NCI-H526 (cell line): ENCODE measurements at regions not wholly inside any gene's neighbourhood (a gene's known extent, or its start where the extent isn't known, plus 50 kb on each side); places are given as distances from the start of the nearest gene placed in this dataset.
"Not testable (repeated sequence)": the region's sequence is repeated elsewhere in the genome, so short reads cannot be mapped to it uniquely, and the experiment has no call there.

ENCODE experiments used
- DNase-seq, 2 experiments: peaks; one replicate each; lab custom pipeline; 2025; lab: John Stamatoyannopoulos, UW

GRCh38 chr1:213324859-213325258 is 273.8 kb downstream of the RPS6KC1 start:
- DNase-seq, result no peak

- DNase-seq, result no peak
Observed at GRCh38 chr1:213325482-213325881, 274.4 kb downstream of the RPS6KC1 start.

GRCh38 chr1:213326281-213327016 is 275.4 kb downstream of the RPS6KC1 start:
- no peak for DNase-seq

- DNase-seq, result no peak
Observed at GRCh38 chr1:213327017-213327667, 276.1 kb downstream of the RPS6KC1 start.

GRCh38 chr1:213329406-213330008 is 278.5 kb downstream of the RPS6KC1 start:
- DNase-seq, result no peak

- DNase-seq, result no peak
Observed at GRCh38 chr1:213330281-213330680, 279.2 kb downstream of the RPS6KC1 start.

- no peak for DNase-seq
Observed at GRCh38 chr1:213331631-213332175, 280.7 kb downstream of the RPS6KC1 start.

GRCh38 chr1:213332491-213332890 is 281.4 kb downstream of the RPS6KC1 start:
- DNase-seq, result no peak

GRCh38 chr1:213333121-213333520 is 282.1 kb downstream of the RPS6KC1 start:
- DNase-seq, result no peak

- no peak for DNase-seq
Observed at GRCh38 chr1:213335084-213335483, 284.0 kb downstream of the RPS6KC1 start.

GRCh38 chr1:213337025-213337678 is 286.1 kb downstream of the RPS6KC1 start:
- no peak for DNase-seq

GRCh38 chr1:213340593-213340992 is 289.6 kb downstream of the RPS6KC1 start:
- no peak for DNase-seq

- DNase-seq, result no peak
Observed at GRCh38 chr1:213345621-213346020, 294.6 kb downstream of the RPS6KC1 start.

- no peak for DNase-seq
Observed at GRCh38 chr1:213357403-213357802, 306.4 kb downstream of the RPS6KC1 start.

- not testable (repeated sequence) for DNase-seq
Observed at GRCh38 chr1:213358368-213358767, 307.3 kb downstream of the RPS6KC1 start.

GRCh38 chr1:213362598-213362997 is 311.6 kb downstream of the RPS6KC1 start:
- DNase-seq, result no peak

GRCh38 chr1:213366141-213366831 is 315.2 kb downstream of the RPS6KC1 start:
- DNase-seq, result no peak

- no peak for DNase-seq
Observed at GRCh38 chr1:213369465-213369864, 318.4 kb downstream of the RPS6KC1 start.

GRCh38 chr1:213370523-213370922 is 319.5 kb downstream of the RPS6KC1 start:
- no peak for DNase-seq

GRCh38 chr1:213371525-213371846 is 320.4 kb downstream of the RPS6KC1 start:
- DNase-seq, result no peak

- no peak for DNase-seq
Observed at GRCh38 chr1:213371847-213372619, 321.0 kb downstream of the RPS6KC1 start.
